WI38 (cell line): ENCODE measurements at regions not wholly inside any gene's neighbourhood (a gene's known extent, or its start where the extent isn't known, plus 50 kb on each side); places are given as distances from the start of the nearest gene placed in this dataset.

Source experiments
- H3K4me3 ChIP-seq: 2 replicates; pipeline ENCODE4 v1.5.1; 2011; ENCODE audit warnings: low read depth, mild to moderate bottlenecking, control low read depth, low read length
- CTCF ChIP-seq: IDR thresholded peaks from 2 replicates; pipeline ENCODE4 v1.5.1; 2012; ENCODE audit warnings: low read depth, mild to moderate bottlenecking, control low read depth, low read length

- no peak overlapping the region for H3K4me3 ChIP-seq
- no peak for TF ChIP-seq CTCF
These were observed 193.5 kb downstream of the SS18 start for GRCh38 chr18:25896956-25897355.

- peak; percentile 81 for TF ChIP-seq CTCF
- no peak overlapping the region for H3K4me3 ChIP-seq
These were observed 194.1 kb downstream of the SS18 start for GRCh38 chr18:25896178-25896780.

- H3K4me3 ChIP-seq: no peak overlapping the region
- no peak for TF ChIP-seq CTCF
These were observed 194.9 kb downstream of the SS18 start for GRCh38 chr18:25895518-25895917.

GRCh38 chr18:25886283-25886682, 204.1 kb downstream of the SS18 start:
- TF ChIP-seq CTCF: no peak
- no peak overlapping the region for H3K4me3 ChIP-seq

GRCh38 chr18:25883091-25883490, 207.3 kb downstream of the SS18 start:
- TF ChIP-seq CTCF: no peak
- H3K4me3 ChIP-seq: no peak overlapping the region

GRCh38 chr18:25881149-25881548, 209.3 kb downstream of the SS18 start:
- TF ChIP-seq CTCF: no peak
- H3K4me3 ChIP-seq: no peak overlapping the region

- no peak overlapping the region for H3K4me3 ChIP-seq
- no peak for TF ChIP-seq CTCF
These were observed 210.0 kb downstream of the SS18 start for GRCh38 chr18:25880441-25880840.
